HG03097 (cell line): ENCODE measurements at regions not wholly inside any gene's neighbourhood (a gene's known extent, or its start where the extent isn't known, plus 50 kb on each side); places are given as distances from the start of the nearest gene placed in this dataset.
"Not testable (repeated sequence)": the region's sequence is repeated elsewhere in the genome, so short reads cannot be mapped to it uniquely, and the experiment has no call there.

Experiments
- ATAC-seq: cut with Tn5 transposase; IDR thresholded peaks from one replicate; pipeline ENCODE4 v1.9.1; 2021; ENCODE audit not compliant: unreplicated experiment, low FRiP score

DNA sequence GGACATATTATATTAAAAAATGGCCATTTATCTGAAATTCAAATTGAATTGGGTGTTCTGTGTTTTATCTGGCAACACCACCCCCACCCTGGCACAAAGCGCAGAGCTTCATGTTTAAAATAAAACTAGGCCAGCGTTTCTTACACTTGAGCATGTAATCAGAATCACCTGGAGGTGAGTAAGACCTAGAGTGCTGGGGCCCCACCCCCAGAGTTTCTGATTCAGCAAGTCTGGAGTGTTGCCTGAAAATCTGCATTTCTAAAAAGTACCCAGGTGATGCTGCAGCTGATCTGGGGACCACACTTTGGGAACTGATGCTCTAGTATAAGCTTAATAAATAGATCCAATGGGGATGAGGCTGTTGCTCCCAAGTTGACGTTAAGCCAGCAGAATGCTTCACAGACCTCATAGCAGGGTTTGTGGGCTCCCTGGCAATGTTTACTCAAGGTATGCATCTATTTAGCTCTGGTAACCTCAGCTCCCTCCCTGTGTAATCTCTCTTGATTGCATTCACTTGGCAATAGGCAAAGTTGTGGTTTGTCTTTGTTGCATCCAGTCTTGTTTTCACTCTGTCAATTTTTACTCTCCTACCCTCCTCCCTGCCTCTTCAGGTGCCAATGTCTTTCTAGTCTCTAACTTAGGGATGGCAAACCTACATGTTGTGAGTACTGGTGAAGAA is 99.8 kb upstream of the TEX13D start:
- ATAC-seq: peak; percentile 63

DNA sequence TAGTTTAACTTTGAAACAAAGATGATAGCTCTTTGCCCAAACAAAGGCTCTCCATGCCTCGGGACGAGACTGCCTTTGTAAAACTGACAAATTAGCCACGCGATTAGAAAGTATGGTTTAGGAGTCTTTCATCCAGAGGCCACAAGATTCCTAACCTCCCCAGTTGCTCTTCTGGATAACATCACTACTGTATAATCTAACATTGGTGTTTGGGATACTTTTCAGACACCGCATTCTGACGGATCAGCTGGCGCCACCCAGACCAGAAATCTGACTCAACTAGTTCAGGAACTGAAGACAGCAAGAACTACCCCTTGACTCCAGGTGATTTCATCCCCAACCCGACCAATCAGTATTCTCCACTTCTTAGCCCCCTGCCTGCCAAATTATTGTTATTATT is 98.1 kb upstream of the TEX13D start:
- ATAC-seq: no peak

DNA sequence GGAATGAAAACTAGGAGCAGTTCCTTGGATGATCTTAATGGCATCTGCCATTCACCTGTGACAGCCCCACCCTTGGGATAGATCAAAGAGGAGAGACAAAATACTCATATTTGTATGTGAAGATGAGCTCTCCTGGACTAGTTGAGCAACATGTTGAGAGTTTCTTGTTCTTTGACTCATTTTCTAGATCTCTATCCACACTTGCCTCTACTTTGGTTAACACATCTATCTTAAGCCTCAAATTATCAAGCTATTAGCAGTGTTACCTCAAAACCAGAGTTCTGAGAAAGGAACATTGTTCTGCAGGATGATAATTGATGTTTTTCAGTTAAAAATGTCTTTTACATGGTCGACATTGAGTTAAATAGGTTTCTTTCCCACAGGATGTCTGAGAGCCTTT is 94.2 kb upstream of the TEX13D start:
- no peak for ATAC-seq

DNA sequence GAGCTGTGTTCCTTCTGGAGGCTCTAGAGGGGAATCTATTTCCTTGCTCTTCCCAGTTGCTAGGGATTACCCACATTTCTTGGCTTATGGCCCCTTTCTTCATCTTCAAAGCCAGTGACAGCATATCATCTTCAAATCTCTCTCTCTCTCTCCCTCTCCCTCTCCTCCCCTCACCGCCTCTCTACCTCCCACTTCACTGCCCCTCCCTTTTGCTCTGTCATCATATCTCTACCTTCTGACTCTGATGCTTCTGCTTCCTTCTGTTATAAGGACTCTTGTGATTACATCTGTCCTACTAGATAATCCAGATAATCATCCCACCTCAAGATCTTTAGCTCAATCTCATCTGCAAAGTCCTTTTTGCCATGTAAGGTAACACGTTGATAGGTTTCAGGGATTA is 93.1 kb upstream of the TEX13D start:
- ATAC-seq: peak; percentile 27

DNA sequence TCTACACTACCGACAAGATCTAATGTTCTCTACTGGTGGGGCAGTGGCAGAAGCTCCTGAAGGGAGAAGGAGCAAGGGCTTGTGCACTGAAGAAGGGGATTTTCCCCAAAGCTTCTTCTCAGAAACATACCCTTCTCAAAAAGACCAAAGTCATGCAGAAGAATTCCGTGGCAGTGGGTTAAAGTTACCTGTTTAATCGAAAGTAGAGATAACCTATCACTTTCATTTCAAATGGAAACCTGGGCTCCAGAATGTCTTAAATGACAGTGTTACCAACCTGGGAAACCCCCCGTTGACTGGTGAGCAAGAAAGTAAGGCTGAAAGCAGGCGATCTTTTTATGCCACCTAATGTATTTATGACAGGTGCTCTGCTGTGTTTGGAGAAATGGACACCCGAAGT is 92.5 kb upstream of the TEX13D start:
- ATAC-seq: peak; percentile 93

DNA sequence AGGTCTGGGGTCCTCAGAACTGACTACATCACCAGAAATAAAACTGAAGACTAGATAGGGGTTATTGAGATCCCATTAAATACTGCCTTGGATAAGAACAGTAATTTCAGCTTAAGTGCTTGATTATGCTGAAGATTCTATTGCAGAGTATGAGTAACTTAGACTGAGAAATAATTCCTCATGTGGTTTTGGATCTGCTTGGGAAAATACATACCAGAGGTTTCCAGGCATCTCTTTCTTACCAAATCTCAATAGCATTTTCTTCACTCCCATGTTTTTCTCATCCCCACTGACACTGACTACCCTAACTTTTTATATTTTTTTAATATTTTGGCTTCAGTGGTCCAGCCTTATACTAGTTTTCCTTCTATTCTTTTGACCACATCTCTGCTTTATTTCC is 92.0 kb upstream of the TEX13D start:
- no peak for ATAC-seq

DNA sequence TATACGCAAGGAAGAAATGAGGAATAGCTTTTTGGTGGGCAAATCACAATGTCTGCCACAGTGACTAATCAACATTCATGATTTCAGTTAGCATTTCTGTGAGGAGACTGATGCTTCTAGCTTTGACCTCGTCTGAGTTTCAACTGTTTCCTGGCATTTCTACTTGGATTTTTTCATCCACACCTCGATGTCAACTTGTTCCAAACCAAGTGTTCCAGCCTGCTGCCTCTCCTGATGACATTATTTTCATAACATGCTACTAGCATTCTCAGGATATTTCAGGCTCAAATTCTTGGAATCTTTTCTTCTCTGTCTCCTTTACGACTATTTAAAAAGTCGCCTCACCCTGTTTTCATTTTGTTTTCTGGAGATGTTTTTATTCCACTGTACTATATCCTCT is 90.3 kb upstream of the TEX13D start:
- ATAC-seq: no peak

DNA sequence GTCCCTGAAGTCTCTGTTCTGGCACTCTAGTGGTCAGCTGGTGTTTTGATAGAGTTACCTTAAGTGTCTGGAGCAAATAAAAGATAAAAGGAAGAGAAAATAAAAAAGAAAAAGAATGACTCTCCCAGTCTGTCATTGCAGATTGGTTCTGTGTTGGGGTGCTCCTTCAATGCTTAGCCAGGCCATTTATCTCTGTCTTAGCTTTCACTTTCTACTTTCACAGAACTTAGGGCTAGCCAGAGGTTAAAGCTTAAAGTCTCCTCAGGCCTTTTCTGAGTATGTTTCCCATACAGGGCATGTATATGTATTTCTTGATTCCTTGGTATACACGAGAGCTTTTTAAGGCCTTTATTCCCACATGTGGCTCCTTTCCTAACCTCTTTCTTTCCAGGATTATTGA is 83.1 kb upstream of the TEX13D start:
- no peak for ATAC-seq

DNA sequence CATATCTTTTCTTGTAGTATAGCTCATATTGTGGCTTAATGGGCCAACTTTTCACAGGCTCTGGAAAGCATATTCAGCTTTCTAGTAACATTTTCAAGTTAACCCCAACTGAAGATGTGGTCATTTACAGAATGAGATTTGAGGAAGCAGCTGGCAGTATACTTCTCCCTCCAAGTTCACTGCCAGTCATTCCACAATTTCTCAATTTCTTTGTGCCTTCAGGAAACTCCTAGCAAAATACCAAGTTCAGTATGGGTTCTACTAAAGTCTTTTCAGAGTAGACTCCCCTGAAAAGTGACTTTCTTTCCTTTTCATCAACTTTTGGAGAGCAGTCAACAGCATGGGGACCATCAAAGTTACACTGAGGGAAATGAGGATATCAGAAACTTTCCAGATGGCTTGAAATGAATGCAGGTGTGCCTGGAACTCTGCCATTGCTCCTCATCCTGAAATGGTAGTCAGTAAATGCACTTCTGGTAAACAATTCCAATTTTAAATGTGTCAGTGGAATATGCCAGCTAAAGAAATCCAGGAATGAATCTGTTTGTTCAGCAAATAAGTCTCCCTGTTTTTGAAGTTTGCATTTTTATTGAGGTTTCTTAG is 81.5 kb upstream of the TEX13D start:
- ATAC-seq: no peak

DNA sequence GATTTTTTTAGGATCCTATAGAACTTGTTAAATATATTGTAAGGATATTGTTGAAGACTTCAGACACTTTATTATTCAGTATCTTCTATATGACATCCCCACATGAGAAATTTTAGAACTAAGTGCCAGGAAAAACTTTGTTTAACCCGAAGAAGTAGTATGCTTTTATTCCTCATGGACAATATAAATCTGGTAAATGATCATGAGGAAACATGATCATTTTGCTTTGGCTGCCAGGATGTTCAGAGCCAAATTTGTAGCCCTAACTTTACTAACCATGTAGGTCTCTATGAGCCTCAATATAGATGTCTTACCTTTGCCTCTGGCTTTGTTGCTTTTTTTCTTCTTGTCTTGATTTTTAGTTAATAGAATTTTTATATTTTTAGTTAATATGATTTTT is 77.8 kb upstream of the TEX13D start:
- ATAC-seq: no peak

DNA sequence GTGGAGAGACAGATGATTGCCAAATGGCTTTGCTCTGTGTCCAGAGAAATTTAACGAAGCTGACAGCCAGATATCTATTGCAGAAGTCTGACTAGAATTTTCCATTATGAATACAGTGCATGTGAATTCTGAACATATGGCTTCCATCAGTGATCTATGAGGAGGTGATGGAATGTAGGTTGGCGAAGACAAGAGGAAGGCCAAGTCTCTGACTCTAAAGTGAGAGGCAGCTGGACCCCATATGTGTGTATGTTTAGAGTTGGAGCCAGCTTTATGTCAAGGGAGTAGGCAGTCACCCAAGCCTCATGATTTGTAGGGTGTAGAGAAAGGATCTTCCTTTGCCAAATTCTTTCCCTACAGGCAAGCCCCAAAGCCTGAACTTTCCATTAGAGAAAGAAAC is 76.2 kb upstream of the TEX13D start:
- ATAC-seq: no peak

DNA sequence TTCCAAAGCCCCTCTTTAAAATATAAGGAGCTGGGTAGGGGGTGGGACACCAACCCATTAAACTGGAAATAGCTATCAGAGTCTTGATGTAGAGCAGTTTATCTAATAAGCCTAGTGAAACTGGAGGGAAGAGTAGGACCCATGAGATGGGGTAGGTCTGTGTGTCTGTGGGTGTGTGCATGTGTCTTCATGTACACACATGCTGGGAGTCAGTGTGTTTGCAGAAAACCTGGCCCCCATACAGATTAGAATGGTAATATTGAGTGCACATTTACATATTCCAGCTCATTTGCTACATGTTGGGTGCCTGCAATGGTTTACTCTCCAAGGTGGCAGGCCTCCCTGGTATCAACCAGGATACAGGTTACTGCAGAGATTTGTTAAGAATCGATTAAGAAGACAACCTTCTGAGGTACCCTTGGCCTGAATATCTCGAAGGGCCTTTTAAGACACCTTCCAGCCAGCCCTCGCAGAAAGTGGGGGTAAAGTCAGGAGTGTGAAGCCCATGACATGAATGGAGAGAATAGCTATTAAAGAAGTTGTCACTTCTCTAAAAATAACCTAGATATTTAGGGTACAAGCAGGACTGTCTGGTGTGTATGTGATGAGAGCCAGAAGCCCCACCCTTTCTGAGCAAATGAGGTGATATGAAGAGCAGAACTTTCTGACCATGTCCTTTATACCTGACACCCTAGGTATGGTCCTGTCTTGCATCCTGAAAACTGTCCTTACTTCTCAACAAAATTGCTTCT is 75.7 kb upstream of the TEX13D start:
- no peak for ATAC-seq

DNA sequence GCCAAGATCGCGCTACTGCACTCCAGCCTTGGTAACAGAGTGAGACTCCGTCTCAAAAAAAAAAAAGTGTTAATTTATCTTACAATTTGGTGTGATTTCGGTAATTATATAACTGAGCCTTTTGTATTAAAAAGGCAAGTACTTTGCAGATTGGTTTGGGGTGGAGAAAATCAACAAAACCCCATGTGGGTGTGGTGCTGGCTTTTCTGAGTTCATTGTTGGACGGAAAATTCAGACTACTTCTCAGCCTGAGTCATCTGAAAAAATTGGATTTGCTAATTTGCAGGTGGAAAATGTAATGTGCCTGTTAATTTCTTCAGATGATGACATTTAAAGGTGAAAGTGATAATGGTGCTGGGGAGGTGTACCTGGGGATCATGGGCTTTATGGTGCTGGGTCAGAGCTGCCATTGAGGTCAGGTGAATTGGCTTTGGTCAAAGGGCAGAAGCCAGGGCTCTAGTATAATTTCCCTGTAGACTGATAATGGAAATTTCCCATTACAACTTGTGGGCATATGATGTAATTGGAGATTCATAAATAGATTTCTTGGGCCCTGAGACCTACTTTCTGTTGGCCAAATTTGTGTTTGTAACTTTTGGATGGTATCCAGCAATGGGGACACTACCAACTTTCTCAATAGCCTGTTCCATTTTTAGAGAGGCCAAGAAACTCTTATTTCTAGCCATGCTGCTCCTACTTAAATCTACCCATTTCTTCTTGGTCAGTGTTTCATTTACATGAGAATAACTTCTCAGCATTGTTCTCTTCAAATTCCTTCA is 74.3 kb upstream of the TEX13D start:
- no peak for ATAC-seq

DNA sequence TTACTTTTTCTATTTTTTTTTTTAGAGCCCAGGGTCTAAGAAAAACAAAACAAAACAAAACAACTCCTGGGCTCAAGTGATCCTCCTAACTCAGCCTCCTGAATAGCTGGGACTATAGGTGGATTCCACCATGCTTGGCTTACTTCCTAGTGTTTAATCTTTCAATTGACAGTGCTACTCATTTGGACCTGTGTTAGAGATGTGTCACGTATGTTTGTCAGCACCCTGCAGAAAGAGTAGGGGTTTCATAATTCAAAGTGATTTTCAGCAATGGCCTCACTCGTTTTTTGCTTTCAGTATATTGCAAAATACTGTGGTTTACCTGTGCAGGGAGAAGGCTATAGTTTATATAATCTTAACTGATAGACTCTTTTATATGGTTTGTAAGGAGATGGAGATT is 71.6 kb upstream of the TEX13D start:
- no peak for ATAC-seq

DNA sequence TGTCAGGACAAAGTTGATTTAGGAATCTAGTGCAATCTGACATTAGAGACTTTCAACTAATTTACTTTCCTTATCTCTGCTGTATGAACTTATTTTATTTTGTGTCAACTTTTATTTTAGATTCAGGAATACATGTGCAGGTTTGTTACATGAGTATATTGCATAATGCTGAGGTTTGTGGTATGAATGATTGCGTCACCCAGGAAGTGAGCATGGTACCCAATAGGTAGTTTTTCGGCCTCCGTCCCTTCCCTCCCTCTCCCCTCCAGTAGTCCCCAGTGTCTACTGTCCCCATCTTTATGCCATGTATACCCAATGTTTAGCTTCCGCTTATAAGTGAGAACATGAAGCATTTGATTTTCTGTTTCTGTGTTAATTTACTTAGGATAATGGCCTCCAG is 68.7 kb upstream of the TEX13D start:
- ATAC-seq: no peak

DNA sequence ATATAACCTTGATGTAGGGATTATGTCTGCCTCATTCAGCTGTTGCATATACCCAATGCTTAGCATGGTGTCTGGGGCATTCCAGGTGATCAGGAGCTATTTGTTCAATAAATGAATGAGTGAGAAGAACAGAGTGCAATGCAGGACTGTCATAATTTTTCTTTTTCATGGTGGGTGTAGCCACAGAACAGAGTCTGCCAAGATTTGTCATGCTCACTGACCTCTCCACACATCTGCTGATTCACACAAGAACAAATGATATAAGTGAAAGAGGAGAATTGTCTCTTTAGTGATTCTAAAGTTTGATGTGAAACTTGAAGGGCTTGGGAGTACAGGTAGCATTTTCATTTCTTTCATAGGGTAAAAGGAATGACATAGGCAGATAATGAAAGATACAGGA is 64.4 kb upstream of the TEX13D start:
- ATAC-seq: no peak

DNA sequence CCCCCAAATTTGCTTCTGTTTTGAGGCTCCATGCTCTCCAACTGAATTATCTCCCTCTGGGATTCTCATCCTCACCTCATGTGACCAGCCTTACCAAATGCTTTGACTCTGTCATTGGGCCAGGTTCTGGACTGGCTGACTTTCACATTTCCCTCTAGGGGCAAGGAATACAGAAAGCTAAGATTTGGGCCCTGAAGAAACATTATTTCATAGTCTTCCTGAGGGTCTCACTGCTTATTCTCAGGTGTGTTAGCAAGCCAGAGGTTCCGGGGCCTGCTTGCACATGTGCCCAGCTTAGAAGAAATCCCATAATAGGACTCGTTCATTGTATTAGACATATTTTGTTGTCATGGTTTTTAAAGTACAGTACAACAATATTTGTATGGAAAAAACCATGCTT is 62.6 kb upstream of the TEX13D start:
- ATAC-seq: no peak

DNA sequence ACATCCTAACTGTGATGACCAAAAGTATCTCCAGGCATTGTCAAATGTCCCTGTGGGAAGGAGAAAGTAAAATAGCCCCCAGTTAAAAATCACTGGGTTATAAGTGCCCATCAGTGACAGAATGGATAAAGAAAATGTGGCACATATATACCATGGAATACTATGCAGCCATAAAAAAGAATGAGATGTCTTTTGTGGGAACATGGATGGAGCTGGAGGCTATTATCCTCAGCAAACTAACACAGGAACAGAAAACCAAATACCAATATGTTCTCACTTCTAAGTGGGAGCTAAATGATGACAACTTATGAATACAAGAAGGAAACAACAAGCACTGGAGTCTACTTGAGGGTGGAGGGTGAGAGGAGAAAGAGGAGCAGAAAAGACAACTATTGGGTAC is 60.9 kb upstream of the TEX13D start:
- not testable (repeated sequence) for ATAC-seq

DNA sequence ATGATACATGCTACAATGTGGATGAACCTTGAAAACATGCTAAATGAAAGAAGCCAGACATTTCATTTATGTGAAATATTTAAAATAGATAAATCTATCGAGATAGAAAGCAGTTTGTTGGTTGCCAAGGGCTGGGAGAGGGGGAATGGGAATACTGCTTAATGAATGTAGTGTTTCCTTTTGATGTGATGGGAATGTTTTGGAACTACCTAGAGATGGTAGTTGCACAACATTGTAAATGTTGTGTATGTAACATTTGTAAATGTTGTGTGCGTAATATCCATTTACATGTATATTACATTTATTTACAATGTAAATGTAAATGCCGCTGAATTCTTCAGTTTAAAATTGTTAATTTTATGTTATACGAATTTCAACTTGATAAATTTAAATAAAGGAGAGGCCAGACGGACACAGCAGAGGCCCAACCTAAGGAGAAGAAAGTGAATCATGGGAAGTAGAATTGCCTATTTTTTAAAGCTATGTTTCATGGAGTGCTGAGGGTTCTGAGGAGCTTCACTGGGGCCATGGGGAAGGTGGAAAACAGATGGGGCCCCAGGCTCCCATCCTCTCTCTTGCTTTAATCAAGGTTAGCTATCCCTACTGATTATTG is 60.0 kb upstream of the TEX13D start:
- no peak for ATAC-seq

DNA sequence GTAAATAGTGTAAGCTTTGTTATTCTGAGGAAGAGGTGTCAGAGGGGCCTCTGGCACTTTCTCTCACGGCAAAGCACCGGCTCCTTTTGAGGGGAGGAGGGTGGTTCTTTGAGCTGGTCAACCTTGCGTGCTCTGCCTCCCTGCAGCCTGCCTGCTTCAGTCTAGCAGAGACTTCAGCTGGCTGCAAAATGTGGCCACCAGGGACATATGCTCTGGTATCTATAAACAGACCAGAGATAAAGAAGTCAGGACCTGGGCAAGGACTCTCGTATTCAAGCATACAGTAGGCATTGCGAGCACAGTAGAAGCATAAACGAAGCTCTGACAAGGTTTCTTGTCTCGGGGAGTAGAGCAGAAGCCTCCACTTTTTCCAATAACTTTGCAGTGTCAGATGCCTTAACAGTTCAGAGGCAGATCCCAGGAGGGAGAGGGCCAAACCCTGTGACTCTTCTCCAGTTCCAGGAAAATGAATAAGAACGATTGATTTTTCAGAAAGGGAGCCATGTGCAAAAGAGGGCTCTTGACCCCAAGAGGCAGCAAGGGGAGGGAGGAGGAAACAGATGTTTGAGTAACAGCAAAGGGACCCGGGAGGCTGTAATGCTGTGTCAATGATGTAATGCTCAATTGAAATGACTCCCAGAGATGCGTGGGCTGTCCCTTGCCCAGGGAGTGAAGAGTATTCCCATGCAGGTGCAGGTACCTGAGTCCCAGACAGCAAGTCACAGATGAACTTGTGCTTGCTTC is 57.9 kb upstream of the TEX13D start:
- no peak for ATAC-seq
